NCI-H128 (cell line): ENCODE measurements at regions not wholly inside any gene's neighbourhood (a gene's known extent, or its start where the extent isn't known, plus 50 kb on each side); places are given as distances from the start of the nearest gene placed in this dataset.

Experiments
- DNase-seq: peaks from one replicate; lab custom pipeline; 2025; ENCODE audit not compliant: unreplicated experiment; lab: John Stamatoyannopoulos, UW

GRCh38 chr5:142478113-142478512, 153.3 kb upstream of the SPRY4 start:
- DNase-seq = no peak

GRCh38 chr5:142475102-142475513, 150.3 kb upstream of the SPRY4 start:
- DNase-seq = no peak

- DNase-seq = no peak
These were observed 149.7 kb upstream of the SPRY4 start for GRCh38 chr5:142474431-142475094.

GRCh38 chr5:142473038-142473437, 148.2 kb upstream of the SPRY4 start:
- DNase-seq = no peak

GRCh38 chr5:142472306-142472951, 147.6 kb upstream of the SPRY4 start:
- no peak for DNase-seq

- no peak for DNase-seq
These were observed 141.6 kb upstream of the SPRY4 start for GRCh38 chr5:142466195-142466971.

- DNase-seq = no peak
These were observed 140.7 kb upstream of the SPRY4 start for GRCh38 chr5:142465476-142465875.

- no peak for DNase-seq
These were observed 139.1 kb upstream of the SPRY4 start for GRCh38 chr5:142463904-142464303.

GRCh38 chr5:142461028-142461590, 136.3 kb upstream of the SPRY4 start:
- no peak for DNase-seq

GRCh38 chr5:142459209-142459608, 134.4 kb upstream of the SPRY4 start:
- no peak for DNase-seq

- no peak for DNase-seq
These were observed 131.0 kb upstream of the SPRY4 start for GRCh38 chr5:142455856-142456255.

- no peak for DNase-seq
These were observed 129.1 kb upstream of the SPRY4 start for GRCh38 chr5:142453932-142454331.

- DNase-seq = no peak
These were observed 125.6 kb upstream of the SPRY4 start for GRCh38 chr5:142450419-142450818.

GRCh38 chr5:142447887-142448286, 123.1 kb upstream of the SPRY4 start:
- DNase-seq = no peak

GRCh38 chr5:142446960-142447279, 122.1 kb upstream of the SPRY4 start:
- DNase-seq = no peak

GRCh38 chr5:142446131-142446959, 121.5 kb upstream of the SPRY4 start:
- DNase-seq = no peak

GRCh38 chr5:142445266-142445665, 120.4 kb upstream of the SPRY4 start:
- DNase-seq = no peak

- DNase-seq = no peak
These were observed 116.8 kb upstream of the SPRY4 start for GRCh38 chr5:142441616-142442015.

- no peak for DNase-seq
These were observed 114.5 kb upstream of the SPRY4 start for GRCh38 chr5:142439207-142439860.

- no peak for DNase-seq
These were observed 113.8 kb upstream of the SPRY4 start for GRCh38 chr5:142438573-142438972.

GRCh38 chr5:142437563-142437962, 112.7 kb upstream of the SPRY4 start:
- no peak for DNase-seq
